CD8-positive, alpha-beta memory T cell (primary cell): ENCODE measurements at regions not wholly inside any gene's neighbourhood (a gene's known extent, or its start where the extent isn't known, plus 50 kb on each side); places are given as distances from the start of the nearest gene placed in this dataset.
"Not testable (repeated sequence)": the region's sequence is repeated elsewhere in the genome, so short reads cannot be mapped to it uniquely, and the experiment has no call there.

Source experiments
- CTCF ChIA-PET: fragments of 350-600 bp; sonication (Branson Sonifier 250); formaldehyde crosslinking; loops from one replicate; lab custom pipeline; 2021; ENCODE audit warnings: antibody characterized with exemption; lab: Charles Lee
- POLR2A ChIA-PET: fragments of 350-600 bp; sonication (Branson Sonifier 250); formaldehyde crosslinking; loops from one replicate; lab custom pipeline; 2021; ENCODE audit warnings: antibody characterized with exemption; lab: Charles Lee
- DNase-seq, 5 donors: peaks; one replicate each; pipeline versions ENCODE4 v3.0.0 to v3.0.0-alpha.2; 2020 to 2022; ENCODE audit warnings: mixed read lengths in 1 of 5
- H3K27ac ChIP-seq: one replicate; pipeline ENCODE4 v1.7.0; 2013; ENCODE audit warnings: low read depth, mild to moderate bottlenecking, low read length, moderate library complexity
- H3K27me3 ChIP-seq: 2 replicates; pipeline ENCODE4 v1.7.0; 2013; ENCODE audit warnings: low read length, mild to moderate bottlenecking; ENCODE audit not compliant: insufficient read depth, poor library complexity, severe bottlenecking
- H3K36me3 ChIP-seq: 2 replicates; pipeline ENCODE4 v1.7.0; 2013; ENCODE audit warnings: mild to moderate bottlenecking, low read length, moderate library complexity; ENCODE audit not compliant: insufficient read depth
- H3K4me1 ChIP-seq: 2 replicates; pipeline ENCODE4 v1.7.0; 2013; ENCODE audit warnings: mild to moderate bottlenecking, low read length, moderate library complexity; ENCODE audit not compliant: insufficient read depth
- H3K4me3 ChIP-seq: 2 replicates; pipeline ENCODE4 v1.7.0; 2013; ENCODE audit warnings: mild to moderate bottlenecking, low read length
- H3K9me3 ChIP-seq: 2 replicates; pipeline ENCODE4 v1.7.0; 2013; ENCODE audit warnings: mild to moderate bottlenecking, low read length
- H3K27ac Mint-ChIP-seq, 8 donors: one replicate each; pipeline ENCODE4 v1.8.0; 2020 to 2021; ENCODE audit warnings: mixed read lengths in 8 of 8, mild to moderate bottlenecking in 6 of 8, inconsistent platforms in 3 of 8, moderate library complexity in 3 of 8
- H3K27me3 Mint-ChIP-seq, 2 donors: one replicate each; pipeline ENCODE4 v1.8.0; 2020 to 2021; ENCODE audit warnings: mixed read lengths in 2 of 2, mild to moderate bottlenecking in 1 of 2, moderate library complexity in 1 of 2
- H3K36me3 Mint-ChIP-seq, 3 donors: one replicate each; pipeline ENCODE4 v1.8.0; 2020 to 2021; ENCODE audit warnings: mixed read lengths in 3 of 3, inconsistent platforms in 1 of 3, mild to moderate bottlenecking in 1 of 3
- H3K4me1 Mint-ChIP-seq, 3 donors: one replicate each; pipeline ENCODE4 v1.8.0; 2020 to 2021; ENCODE audit warnings: mixed read lengths in 3 of 3, inconsistent platforms in 1 of 3, mild to moderate bottlenecking in 1 of 3
- H3K4me3 Mint-ChIP-seq, 7 donors: one replicate each; pipeline ENCODE4 v1.8.0; 2020 to 2021; ENCODE audit warnings: mixed read lengths in 7 of 7, mild to moderate bottlenecking in 6 of 7, moderate library complexity in 4 of 7, inconsistent platforms in 2 of 7
- H3K9me3 Mint-ChIP-seq, 5 donors: one replicate each; pipeline ENCODE4 v1.8.0; 2020 to 2022; ENCODE audit warnings: mixed read lengths in 5 of 5, mild to moderate bottlenecking in 3 of 5, moderate library complexity in 2 of 5, inconsistent platforms in 1 of 5

- Mint-ChIP-seq H3K4me3 (no peak overlapping the region), H3K27ac (no peak overlapping the region), H3K36me3 (no peaks in the 10 kb centered on the region), H3K27me3 (peaks cover 0 to 2% of the 10 kb centered on the region in 2 donors), H3K9me3 (peaks cover 0 to 3% (median 0%) of the 10 kb centered on the region in 5 donors), H3K4me1 (peaks cover 15 to 18% (median 17%) of the 10 kb centered on the region in 3 donors)
- H3K36me3 ChIP-seq, result no peaks in the 10 kb centered on the region
- H3K27me3 ChIP-seq, result no peaks in the 10 kb centered on the region
- ChIA-PET CTCF (no interaction called here), POLR2A (no interaction called here)
- H3K27ac ChIP-seq, result no peak overlapping the region
- no peak overlapping the region for H3K4me3 ChIP-seq
- DNase-seq, result no peak
- H3K4me1 ChIP-seq, result peaks cover 14% of the 10 kb centered on the region
- H3K9me3 ChIP-seq, result no peaks in the 10 kb centered on the region
Measured at GRCh38 chr2:31813016-31813415, 197.8 kb downstream of the MEMO1 start.

- DNase-seq, result no peak
- Mint-ChIP-seq H3K27me3 (peaks cover 0 to 3% of the 10 kb centered on the region in 2 donors), H3K4me1 (peaks cover 15 to 18% (median 17%) of the 10 kb centered on the region in 3 donors), H3K27ac (peak overlapping the region in 7 of 8 donors; percentile 47 to 78 (median 63)), H3K9me3 (no peaks in the 10 kb centered on the region), H3K36me3 (no peaks in the 10 kb centered on the region), H3K4me3 (peak overlapping the region in 6 of 7 donors; percentile 0 to 50 (median 28))
- ChIA-PET POLR2A (no interaction called here), CTCF (no interaction called here)
- H3K4me1 ChIP-seq, result peaks cover 14% of the 10 kb centered on the region
- H3K4me3 ChIP-seq, result peak overlapping the region; percentile 26
- H3K27me3 ChIP-seq, result no peaks in the 10 kb centered on the region
- no peaks in the 10 kb centered on the region for H3K36me3 ChIP-seq
- peak overlapping the region; percentile 48 for H3K27ac ChIP-seq
- H3K9me3 ChIP-seq, result no peaks in the 10 kb centered on the region
Measured at GRCh38 chr2:31812051-31812798, 198.6 kb downstream of the MEMO1 start.

- peak overlapping the region in 6 of 8 donors; percentile 32 to 78 (median 52) for H3K27ac Mint-ChIP-seq
Measured at GRCh38 chr2:31811482-31811881, 199.3 kb downstream of the MEMO1 start.

GRCh38 chr2:31810200-31810917, 200.4 kb downstream of the MEMO1 start:
- Mint-ChIP-seq H3K27me3 (peaks cover 3 to 5% of the 10 kb centered on the region in 2 donors), H3K36me3 (no peaks in the 10 kb centered on the region), H3K4me3 (no peak overlapping the region), H3K27ac (no peak overlapping the region), H3K4me1 (peaks cover 15 to 18% (median 17%) of the 10 kb centered on the region in 3 donors), H3K9me3 (no peaks in the 10 kb centered on the region)
- H3K36me3 ChIP-seq, result no peaks in the 10 kb centered on the region
- no peak overlapping the region for H3K4me3 ChIP-seq
- DNase-seq, result no peak
- H3K4me1 ChIP-seq, result peaks cover 14% of the 10 kb centered on the region
- POLR2A ChIA-PET, result no interaction called here
- no peaks in the 10 kb centered on the region for H3K27me3 ChIP-seq
- CTCF ChIA-PET, result no interaction called here
- H3K27ac ChIP-seq, result no peak overlapping the region
- no peaks in the 10 kb centered on the region for H3K9me3 ChIP-seq

More at GRCh38 chr2:31811482-31811881, 199.3 kb downstream of the MEMO1 start:
- Mint-ChIP-seq H3K9me3 (no peaks in the 10 kb centered on the region), H3K27me3 (peaks cover 0 to 5% of the 10 kb centered on the region in 2 donors), H3K4me1 (peaks cover 15 to 18% (median 17%) of the 10 kb centered on the region in 3 donors), H3K36me3 (no peaks in the 10 kb centered on the region), H3K4me3 (peak overlapping the region in 3 of 7 donors; percentile 16 to 49 (median 39))
- Histone ChIP-seq H3K9me3 (no peaks in the 10 kb centered on the region), H3K27me3 (no peaks in the 10 kb centered on the region), H3K4me3 (peak overlapping the region; percentile 26), H3K4me1 (peaks cover 14% of the 10 kb centered on the region), H3K27ac (peak overlapping the region; percentile 48), H3K36me3 (no peaks in the 10 kb centered on the region)
- DNase-seq, result no peak
- ChIA-PET CTCF (no interaction called here), POLR2A (no interaction called here)

GRCh38 chr2:31805688-31806087, 205.1 kb downstream of the MEMO1 start:
- H3K27me3 ChIP-seq, result no peaks in the 10 kb centered on the region
- Mint-ChIP-seq H3K27ac (no peak overlapping the region), H3K4me1 (peaks cover 0 to 4% (median 3%) of the 10 kb centered on the region in 3 donors), H3K9me3 (peaks cover 0 to 2% (median 0%) of the 10 kb centered on the region in 5 donors), H3K27me3 (peaks cover 5% of the 10 kb centered on the region in 2 donors), H3K36me3 (no peaks in the 10 kb centered on the region), H3K4me3 (no peak overlapping the region)
- ChIA-PET CTCF (no interaction called here), POLR2A (no interaction called here)
- no peaks in the 10 kb centered on the region for H3K9me3 ChIP-seq
- DNase-seq, result no peak
- no peaks in the 10 kb centered on the region for H3K36me3 ChIP-seq
- H3K27ac ChIP-seq, result no peak overlapping the region
- no peak overlapping the region for H3K4me3 ChIP-seq
- no peaks in the 10 kb centered on the region for H3K4me1 ChIP-seq

- H3K9me3 ChIP-seq, H3K9me3 Mint-ChIP-seq, H3K27me3 ChIP-seq, H3K27me3 Mint-ChIP-seq, H3K27ac ChIP-seq, H3K36me3 ChIP-seq, H3K4me1 ChIP-seq, H3K4me3 ChIP-seq, H3K4me1 Mint-ChIP-seq, H3K4me3 Mint-ChIP-seq, CTCF ChIA-PET, H3K36me3 Mint-ChIP-seq, DNase-seq, POLR2A ChIA-PET: not testable (repeated sequence)
- H3K27ac Mint-ChIP-seq, result peak overlapping the region in 1 of 8 donors; percentile 92
Measured at GRCh38 chr2:31803481-31804153, 207.2 kb downstream of the MEMO1 start.

- H3K4me3 ChIP-seq, result no peak overlapping the region
- no peaks in the 10 kb centered on the region for H3K4me1 ChIP-seq
- H3K4me3 Mint-ChIP-seq, result no peak overlapping the region
- no peak for DNase-seq
- H3K27me3 Mint-ChIP-seq, result peaks cover 3 to 14% of the 10 kb centered on the region in 2 donors
- H3K4me1 Mint-ChIP-seq, result peaks cover 0 to 4% (median 3%) of the 10 kb centered on the region in 3 donors
- no peak overlapping the region for H3K27ac Mint-ChIP-seq
- no peaks in the 10 kb centered on the region for H3K27me3 ChIP-seq
- ChIA-PET CTCF (no interaction called here), POLR2A (no interaction called here)
- no peaks in the 10 kb centered on the region for H3K36me3 ChIP-seq
- peaks cover 0 to 10% (median 6%) of the 10 kb centered on the region in 5 donors for H3K9me3 Mint-ChIP-seq
- no peak overlapping the region for H3K27ac ChIP-seq
- H3K9me3 ChIP-seq, result no peaks in the 10 kb centered on the region
- H3K36me3 Mint-ChIP-seq, result peaks cover 0 to 4% (median 0%) of the 10 kb centered on the region in 3 donors
Measured at GRCh38 chr2:31802711-31803110, 208.1 kb downstream of the MEMO1 start.

GRCh38 chr2:31799282-31799681, 211.5 kb downstream of the MEMO1 start:
- POLR2A ChIA-PET, H3K36me3 ChIP-seq, CTCF ChIA-PET, H3K4me1 ChIP-seq, DNase-seq, H3K9me3 ChIP-seq, H3K4me3 ChIP-seq, H3K27ac Mint-ChIP-seq, H3K4me1 Mint-ChIP-seq, H3K27ac ChIP-seq, H3K36me3 Mint-ChIP-seq, H3K4me3 Mint-ChIP-seq, H3K27me3 ChIP-seq: not testable (repeated sequence)
- Mint-ChIP-seq H3K27me3 (peaks cover 2 to 14% of the 10 kb centered on the region in 2 donors), H3K9me3 (peaks cover 0 to 19% (median 9%) of the 10 kb centered on the region in 5 donors)
